ENCODE measurements at regions not wholly inside any gene's neighbourhood (a gene's known extent, or its start where the extent isn't known, plus 50 kb on each side); places are given as distances from the start of the nearest gene placed in this dataset.
"Not testable (repeated sequence)": the region's sequence is repeated elsewhere in the genome, so short reads cannot be mapped to it uniquely, and the experiment has no call there.

DNA sequence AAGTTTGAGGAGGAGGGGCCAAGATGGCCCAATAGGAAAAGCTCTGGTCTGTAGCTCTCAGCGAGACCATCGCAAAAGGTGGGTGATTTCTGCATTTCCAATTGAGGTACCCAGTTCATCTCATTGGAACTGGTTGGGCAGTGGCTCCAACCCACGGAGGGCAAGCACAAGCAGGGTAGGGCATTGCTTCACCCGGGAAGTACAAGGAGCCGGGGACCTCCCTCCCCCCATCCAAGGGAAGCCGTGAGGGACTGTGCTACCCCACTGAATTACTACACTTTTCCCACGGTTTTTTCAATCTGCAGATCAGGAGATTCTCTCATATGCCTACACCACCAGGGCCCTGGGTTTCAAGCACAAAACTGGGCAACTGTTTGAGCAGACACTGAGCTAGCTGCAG is 58.0 kb upstream of the EFCAB3 start:
- no peak for DNase-seq (ENCODE audit: low read depth, low spot score)

DNA sequence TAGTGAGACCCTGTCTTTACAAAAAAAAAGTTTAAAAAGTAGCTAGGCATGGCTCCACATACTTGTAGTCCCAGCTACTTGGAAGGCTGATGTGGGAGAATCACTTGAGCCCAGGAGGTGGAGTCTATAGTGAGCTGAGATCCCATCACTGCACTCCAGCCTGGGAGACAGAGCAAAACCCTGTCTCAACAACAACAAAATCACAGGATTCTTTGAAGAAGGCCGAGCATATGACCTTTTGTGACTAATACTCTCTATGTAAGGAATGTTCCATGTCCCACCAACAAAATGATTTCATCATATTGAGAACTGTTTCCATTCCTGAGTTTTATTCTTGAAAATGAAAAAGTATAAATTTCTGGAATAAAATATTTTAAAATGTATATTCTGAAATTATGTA is 58.9 kb upstream of the EFCAB3 start:
- DNase-seq (ENCODE audit: low read depth, low spot score): no peak

DNA sequence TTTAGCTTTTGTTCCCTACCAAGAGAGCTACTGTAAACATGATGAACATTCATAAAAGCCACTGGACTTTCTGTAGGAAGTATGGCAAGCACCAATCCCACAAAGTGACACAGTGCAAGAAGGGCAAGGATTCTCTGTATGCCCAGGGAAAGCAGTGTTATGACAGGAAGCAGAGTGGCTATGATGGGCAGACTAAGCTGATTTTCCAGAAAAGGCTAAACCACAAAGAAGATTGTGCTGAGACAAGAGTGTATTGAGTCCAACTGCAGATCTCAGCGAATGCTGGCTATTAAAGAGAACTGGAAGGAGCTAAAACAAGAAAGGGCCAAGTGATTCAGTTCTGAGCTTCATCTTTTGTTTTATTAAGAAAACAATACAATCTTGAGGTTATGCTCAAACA is 60.5 kb upstream of the EFCAB3 start:
- no peak for DNase-seq (ENCODE audit: low read depth, low spot score)

DNA sequence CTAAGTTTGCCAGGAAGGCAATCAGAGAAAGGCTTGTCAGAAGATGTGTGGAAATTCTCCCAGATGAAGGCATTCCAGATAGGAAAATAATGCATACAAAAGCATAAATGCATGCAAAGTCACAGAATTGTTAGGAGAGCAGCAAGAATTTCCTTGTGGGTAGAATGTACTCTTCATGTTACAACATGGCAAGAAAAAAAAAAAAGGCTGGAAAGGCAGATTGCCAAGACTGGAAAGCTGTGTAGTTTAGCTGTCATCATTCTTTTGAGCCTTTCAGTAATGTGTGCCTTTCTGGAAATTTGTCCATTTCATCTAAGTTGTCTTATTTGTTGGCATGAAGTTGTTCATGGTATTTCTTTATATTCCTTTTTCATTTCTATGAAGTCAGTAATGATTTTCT is 71.0 kb upstream of the EFCAB3 start:
- no peak for DNase-seq (ENCODE audit: low read depth, low spot score)

DNA sequence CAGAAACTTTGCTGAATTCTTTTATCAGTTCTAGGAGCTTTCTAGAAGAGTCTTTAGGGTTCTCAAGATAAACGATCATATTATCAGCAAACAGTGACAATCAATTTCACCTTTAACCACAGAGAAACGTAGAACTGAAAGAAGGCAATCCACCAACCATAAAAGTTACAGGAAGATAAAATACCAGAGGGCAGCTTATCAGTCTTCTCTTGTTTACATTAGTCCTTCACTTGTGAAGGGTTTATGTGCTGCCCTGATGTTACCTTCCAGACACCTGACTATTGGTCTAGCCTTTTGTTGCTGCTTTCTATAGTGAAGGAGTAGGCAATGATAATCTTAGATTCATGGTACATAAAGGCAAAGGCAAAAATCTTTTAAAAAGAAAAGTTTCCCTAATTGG is 73.2 kb upstream of the EFCAB3 start:
- no peak for DNase-seq (ENCODE audit: low read depth, low spot score)

DNA sequence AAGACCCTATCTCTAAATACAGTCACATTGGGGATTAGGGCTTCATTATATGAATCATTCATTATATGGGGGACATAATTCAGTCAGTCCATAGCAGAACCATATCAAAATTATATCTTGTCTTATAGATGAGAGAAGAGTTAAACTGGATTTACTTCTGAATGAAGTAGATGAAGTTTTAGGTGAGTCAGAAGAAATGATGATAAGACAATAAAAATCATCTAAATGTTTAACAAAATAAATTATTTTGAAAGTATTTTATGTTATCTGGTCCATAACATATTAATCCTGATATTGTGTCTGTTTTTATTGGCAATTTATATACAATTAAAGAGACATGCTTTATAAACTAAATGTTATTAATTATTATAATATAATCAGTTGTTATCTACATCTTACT is 76.9 kb upstream of the EFCAB3 start:
- DNase-seq (ENCODE audit: low read depth, low spot score): no peak

DNA sequence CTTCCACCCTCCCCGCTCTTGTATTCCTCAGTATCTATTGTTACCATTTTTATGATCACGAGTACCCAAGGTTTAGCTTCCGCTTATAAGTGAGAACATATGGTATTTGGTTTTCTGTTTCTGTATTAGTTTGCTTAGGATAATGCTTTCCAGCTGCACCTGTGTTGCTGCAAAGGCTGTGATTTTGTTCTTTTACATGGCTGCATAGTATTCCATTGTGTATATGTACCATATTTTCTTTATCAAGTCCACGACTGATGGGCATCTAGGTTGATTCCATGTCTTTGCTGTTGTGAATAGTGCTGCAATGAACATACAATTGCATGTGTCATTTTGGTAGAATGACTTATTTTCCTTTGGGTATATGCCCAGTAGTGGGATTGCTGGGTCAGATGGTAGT is 79.7 kb upstream of the EFCAB3 start:
- no peak for DNase-seq (ENCODE audit: low read depth, low spot score)

DNA sequence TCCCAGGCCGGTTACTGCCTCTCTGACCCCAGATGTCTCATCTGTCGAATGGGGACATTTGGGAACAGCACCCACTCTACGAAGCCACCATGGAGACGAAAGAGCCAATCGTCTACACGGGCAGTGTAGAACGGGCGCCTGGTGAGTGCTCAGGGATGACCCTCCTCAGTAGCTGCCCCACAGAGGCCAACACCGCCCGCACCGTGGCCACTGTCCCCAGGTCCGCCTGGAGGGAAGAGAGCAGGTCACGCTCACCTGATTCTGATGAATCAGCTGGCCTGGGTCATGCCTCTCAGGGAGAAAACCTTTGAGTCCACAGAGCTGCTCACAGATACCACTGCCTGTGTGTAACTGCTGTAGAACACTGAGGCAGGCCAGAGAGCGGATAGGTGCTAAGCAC is 105.1 kb upstream of the EFCAB3 start:
- DNase-seq (ENCODE audit: low read depth, low spot score): not testable (repeated sequence)

DNA sequence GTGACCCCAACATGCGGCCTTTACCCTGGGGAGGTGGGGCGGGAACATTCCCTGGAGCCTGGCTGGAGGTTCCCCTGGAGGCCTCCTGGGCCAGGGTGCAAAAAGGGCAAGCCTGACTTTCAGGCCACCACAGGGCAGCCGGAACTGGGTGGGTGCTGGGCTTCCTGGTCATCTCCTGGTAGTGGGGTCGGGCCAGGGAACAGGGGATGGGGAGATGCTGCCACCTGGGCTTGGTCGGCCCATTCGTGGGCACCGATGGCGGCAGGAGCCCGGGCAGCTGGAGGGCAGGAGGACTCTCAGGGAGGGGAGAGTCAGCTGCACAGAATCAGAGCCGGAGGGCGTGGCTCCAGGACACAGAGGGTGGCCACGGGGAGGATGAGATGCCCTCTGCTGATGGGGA is 112.0 kb upstream of the EFCAB3 start:
- not testable (repeated sequence) for DNase-seq (ENCODE audit: low read depth, low spot score)

DNA sequence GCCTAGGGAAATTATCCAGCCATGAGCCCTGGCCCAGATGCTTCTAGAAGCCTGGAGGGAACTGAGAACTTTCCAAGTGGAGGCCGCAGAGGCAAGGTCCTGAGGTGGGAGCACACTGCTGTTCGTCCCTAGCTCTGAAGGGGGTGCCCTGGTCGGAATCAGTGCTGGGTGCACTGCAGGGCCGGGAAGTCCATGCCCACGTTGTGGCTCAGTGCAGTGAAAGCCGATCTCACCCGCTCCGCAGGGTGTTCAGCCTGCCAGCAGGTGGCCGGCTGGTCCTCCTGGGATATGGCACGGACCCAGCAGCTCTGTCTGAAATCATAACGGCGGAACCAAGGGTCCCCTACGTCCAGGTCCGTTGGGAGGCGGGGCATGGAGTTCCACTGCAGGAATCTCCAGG is 115.4 kb upstream of the EFCAB3 start:
- DNase-seq (ENCODE audit: low read depth, low spot score): not testable (repeated sequence)

DNA sequence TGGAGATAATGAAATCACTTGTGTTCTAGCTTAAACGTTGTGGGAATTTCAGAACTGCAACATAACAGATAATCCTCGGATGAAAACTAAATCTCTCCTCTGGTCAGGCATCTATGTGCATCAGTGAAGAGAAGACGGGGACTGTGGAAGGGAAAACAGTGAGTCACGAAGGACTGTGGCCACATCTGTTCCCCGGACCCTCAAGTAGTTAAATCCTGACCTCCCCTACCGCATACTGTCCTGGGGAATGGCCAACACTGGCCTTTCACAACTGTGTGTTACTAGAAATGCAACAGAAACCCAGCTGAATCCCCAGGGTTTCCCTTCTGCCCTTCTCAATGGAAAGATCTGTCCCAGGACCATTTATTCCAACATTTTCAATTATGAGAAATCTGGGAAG is 124.6 kb upstream of the EFCAB3 start:
- not testable (repeated sequence) for DNase-seq (ENCODE audit: low read depth, low spot score)

DNA sequence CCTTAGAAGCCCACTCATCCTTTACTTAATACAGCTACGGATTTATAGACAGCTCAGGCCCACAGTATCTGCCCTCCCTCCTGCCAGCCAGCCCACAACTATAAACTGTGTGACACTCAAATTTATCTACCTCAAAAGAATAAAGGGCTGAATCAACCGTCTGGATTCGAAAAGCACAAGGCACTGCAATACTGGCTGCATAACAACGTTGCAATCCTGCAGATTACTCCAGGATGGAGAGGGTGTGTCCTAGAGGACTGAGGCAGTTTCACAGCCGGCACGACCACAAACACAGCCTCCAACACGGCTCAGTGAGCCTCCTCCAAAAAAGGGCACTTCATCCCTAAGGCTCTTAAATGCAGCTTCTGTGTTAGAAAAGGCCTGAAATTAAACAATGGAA is 138.3 kb upstream of the EFCAB3 start:
- not testable (repeated sequence) for DNase-seq (ENCODE audit: low read depth, low spot score)

DNA sequence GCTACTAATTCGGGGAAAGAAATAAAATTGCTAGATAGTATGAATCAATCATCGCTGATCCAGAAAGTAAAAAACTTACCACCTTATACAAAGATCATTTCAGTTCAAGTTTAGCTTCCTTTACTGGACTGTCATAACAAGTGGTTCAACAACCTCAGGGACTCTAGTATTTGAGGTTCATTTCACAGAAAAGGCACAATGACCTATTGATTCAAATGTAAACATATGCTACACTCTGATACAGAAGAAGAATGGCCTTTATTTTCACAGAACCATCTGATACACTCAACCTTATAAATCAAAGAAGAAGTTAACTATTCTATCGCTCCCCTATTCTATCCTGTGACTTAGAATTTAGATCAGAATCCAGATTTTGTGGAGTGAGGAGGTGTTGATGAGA is 140.8 kb upstream of the EFCAB3 start:
- DNase-seq (ENCODE audit: low read depth, low spot score): not testable (repeated sequence)

DNA sequence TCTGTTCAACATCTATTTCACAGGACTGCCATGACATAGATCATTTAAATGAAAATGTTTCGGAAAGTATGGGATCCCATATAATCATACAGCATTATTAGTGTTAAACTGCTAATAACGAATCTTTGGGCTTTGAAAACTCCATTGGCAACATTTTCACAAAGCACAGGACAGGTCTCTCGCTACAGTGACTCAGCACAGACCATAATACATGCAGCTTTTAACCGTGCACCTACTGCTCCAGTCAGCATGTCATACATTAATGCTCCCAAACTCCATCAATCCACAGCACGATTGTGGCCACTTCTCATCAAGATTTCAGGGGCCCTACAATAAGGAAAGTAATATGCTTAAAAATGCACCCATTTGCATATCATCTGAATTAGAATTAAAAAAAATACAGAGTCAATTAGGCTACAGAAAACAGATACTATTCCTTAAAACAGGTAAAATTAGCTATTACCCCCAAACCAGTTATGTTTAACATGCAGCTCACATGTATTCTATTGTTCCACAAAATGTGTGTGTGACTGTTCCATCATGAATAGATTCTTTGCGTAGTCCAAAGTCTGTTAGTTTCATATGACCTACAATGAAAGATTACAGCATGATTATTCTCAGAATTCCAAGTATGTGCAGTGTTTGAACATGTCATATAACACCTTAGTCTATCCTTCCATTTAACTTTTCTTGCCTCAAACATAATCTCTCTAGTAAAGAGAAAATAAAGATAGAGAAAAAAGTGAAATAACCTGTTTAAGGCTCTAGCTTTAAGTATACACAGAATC is 141.6 kb upstream of the EFCAB3 start:
- not testable (repeated sequence) for DNase-seq (ENCODE audit: low read depth, low spot score)

DNA sequence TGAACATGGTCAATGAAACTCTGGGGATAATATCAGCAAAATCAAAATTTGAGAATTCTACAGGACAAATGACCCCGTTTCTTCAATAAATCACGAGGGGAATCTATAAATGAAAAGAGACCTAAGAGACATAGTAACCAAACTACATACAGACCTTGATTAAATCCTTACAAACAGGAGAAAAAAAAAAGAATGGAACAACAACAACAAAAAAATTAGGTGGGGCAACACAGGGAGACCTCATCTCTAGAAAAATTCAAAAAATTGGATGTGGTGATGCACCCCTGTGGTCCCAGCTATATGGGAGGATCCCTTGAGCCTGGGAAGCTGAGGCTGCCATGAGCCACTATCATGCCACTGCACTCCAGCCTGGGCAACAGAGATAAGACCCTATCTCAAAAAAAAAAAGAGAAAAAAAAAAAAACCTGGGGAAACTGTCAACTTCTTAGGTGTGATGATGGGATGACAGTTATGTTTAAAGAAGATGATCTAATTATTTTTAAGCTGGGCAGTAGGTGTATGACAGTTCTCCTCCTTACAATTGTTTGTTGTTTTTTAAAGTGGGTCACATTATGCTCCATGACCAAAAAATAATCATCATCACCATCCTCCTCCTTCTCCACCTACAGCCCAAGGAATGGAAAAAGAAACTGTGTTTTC is 146.4 kb upstream of the EFCAB3 start:
- not testable (repeated sequence) for DNase-seq (ENCODE audit: low read depth, low spot score)

DNA sequence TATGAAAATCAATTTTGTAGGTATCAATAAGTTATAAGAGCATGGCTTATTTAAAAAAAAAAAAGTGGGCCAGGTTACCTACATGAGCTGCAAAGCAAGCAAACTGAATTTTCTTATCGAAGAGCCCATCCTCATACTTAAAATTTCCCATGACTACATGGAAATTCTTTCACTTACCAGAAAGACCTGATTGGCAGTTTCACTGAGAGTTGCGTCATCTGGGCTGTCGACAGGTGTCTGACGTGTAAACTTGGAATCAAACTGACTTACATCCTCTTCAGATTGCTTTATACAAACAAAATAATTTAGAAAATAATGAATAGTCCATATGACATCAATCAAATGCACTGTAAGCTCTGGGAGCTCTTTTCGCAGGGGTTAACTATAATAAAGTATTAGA is 149.1 kb upstream of the EFCAB3 start:
- DNase-seq (ENCODE audit: low read depth, low spot score): not testable (repeated sequence)

DNA sequence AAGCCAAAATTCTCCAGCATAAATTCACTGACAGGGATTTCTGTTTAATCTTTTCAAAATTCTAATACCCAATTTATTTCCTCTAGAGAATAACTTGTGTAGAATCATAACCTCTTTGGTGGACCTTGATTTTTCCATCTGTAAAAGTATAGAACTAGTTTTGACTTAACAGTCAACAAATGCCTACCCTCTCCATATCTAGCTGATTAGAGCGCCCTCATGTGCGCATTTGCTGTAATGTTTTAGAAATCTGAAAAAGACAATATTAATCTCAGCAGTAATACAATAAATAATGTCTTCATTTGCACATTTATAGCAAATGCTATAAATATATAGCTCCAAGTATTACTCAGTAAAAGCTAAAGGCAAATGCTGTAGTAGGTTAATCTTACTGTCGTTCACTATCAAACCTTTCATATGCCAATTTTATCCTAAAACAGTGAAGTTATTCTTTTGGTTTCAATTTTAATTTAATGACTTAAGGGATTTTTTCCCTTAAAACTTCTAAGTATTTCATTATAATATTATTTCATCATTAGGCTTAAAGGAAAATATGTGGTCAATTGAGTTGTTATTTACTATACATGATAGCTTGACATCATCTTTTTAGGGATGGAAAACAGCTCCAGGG is 153.6 kb upstream of the EFCAB3 start:
- DNase-seq (ENCODE audit: low read depth, low spot score): not testable (repeated sequence)

DNA sequence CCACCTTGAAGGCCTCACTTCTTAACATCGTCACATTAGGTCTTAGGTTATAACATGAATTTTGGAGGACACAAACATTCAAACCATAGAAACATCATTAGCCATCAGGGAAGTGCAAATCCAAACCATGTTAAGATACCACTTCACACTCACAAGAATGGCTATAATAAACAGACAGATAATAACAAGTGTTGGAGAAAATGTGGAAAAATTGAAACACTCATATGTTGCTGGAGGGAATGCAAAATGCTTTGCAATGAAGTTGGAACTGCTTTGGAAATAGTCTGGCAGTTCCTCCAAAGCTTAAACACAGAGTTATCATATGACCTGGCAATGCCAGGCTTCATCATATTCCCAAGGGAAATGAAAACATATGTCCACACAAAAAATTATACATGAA is 156.8 kb upstream of the EFCAB3 start:
- DNase-seq (ENCODE audit: low read depth, low spot score): not testable (repeated sequence)

DNA sequence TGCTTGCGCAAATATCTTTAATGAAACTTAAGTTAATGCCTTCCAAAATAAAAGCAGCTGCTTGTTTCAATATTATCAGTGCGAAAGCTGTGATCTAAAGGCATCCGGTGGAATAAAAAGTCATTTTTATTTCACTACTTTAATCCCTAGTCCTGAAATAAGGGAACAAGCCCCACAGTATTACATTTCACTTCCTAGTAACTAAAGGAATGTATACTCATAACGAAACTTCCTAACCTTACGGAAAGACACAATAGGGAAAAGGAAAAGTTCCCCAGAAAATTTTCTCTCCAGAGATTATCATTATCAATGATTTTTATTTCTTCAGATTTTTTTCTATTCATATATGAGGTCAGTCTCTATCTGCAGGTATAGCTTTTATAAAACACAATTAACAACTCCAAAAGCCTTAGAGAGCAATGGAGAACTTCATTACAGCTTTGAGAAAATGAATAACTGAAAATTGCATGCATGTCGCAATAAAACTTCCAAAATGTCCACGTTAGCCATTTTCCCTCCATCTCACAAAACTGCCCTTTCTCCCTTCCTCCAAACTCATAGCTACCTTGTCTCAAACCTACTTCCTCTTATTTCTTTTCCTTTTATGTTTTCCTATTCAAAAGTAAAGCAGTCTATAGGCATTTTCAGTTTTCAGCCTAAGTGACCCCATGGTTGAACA is 154.3 kb upstream of the MED13 start:
- no peak for DNase-seq (ENCODE audit: low read depth, low spot score)

DNA sequence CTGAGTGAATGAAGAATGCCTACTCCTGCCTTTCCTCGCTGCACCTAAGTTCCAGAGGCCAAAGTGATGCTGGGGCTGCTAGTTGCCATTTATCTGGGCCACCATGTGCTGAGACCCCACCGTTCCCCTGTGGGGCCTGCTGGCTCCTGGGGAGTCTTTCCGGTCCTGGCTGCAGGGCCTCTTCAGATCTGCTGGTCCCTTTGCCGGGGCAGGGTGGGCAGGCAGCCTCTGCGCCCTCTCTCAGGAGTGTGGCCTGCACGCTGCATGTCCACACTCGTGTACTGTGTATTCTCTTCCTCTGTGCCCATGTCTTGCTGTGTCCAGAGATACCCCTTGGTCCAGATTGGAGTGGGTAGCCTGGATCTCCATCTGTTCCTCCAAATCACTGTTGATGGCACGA is 151.8 kb upstream of the MED13 start:
- DNase-seq (ENCODE audit: low read depth, low spot score): no peak

DNA sequence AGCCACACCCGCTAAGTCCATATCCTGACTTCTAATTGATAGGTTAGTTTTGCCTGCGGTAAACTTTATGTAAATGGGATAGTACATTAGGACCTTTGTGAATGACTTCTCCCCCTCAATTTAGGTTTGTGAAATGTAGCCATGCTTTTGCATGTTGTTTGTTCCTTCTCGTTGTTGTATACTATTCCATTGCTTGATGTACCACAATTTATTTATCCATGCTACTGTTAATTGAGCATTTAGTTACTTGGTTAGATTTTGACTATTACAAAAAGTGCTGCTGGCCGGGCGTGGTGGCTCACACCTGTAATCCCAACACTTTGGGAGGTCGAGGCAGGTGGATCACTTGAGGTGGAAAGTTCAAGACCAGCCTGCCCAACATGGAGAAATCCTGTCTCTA is 150.8 kb upstream of the MED13 start:
- not testable (repeated sequence) for DNase-seq (ENCODE audit: low read depth, low spot score)

DNA sequence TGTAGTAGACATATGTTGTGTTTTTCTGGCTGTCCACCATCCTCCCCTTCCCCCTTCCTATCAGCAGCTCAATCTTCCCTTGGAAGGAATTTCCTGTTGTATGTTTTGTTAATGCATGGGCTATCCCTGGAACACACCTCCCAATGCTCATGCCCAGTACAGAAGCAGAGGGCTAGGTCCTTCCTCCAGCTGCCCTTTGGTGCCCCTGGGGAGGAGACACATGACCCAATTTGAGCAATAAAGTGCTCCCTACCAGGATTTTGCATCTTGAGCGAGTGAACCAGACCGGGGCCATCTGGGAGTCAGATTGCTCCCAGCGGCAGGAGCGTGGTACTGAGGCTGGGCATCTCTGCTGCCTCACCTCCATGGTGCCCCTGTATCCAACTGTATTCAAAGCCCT is 141.5 kb upstream of the MED13 start:
- no peak for DNase-seq (ENCODE audit: low read depth, low spot score)

All from pulmonary artery endothelial cell (primary cell).